ENCODE measurements at regions not wholly inside any gene's neighbourhood (a gene's known extent, or its start where the extent isn't known, plus 50 kb on each side); places are given as distances from the start of the nearest gene placed in this dataset.

GRCh38 chr13:110773480-110773879 lies 60.0 kb downstream of the ING1 start:
- TF ChIP-seq, protein P1, sequence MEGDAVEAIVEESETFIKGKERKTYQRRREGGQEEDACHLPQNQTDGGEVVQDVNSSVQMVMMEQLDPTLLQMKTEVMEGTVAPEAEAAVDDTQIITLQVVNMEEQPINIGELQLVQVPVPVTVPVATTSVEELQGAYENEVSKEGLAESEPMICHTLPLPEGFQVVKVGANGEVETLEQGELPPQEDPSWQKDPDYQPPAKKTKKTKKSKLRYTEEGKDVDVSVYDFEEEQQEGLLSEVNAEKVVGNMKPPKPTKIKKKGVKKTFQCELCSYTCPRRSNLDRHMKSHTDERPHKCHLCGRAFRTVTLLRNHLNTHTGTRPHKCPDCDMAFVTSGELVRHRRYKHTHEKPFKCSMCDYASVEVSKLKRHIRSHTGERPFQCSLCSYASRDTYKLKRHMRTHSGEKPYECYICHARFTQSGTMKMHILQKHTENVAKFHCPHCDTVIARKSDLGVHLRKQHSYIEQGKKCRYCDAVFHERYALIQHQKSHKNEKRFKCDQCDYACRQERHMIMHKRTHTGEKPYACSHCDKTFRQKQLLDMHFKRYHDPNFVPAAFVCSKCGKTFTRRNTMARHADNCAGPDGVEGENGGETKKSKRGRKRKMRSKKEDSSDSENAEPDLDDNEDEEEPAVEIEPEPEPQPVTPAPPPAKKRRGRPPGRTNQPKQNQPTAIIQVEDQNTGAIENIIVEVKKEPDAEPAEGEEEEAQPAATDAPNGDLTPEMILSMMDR (IDR thresholded peaks at IDR 0.05; ENCODE audit: control extremely low read depth, extremely low read depth, low read depth, missing control alignments), result no peak
- POLR2A ChIA-PET, result no interaction called here
- CTCF ChIA-PET, result no interaction called here
- DNase-seq (ENCODE audit: extremely low spot score), result no peak

DNA sequence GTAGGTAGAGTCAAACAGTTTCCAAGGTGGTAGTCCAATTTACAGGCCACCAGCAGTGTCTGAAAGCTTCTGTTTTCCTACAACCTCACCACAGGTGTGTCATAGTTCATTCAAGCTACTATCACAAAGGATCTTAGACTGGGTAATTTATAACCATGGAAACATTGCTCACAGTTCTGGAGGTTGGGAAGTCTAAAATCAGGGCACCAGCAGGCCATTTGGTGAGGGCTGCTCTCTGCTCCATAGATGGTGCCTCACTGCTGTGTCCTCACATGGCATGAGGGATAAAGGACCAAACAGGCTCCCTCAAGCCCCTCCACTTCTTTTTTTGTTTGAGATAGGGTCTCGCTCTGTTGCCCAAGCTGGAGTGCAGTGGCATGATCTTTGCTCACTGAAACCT lies 60.6 kb downstream of the ING1 start:
- DNase-seq (ENCODE audit: extremely low spot score), result no peak
- CTCF ChIA-PET, result interaction anchor here (1.0 kb wide), 1 partner anchor 42 kb away, joined by 4 read pairs; no protein-coding TSS in a partner anchor
- TF ChIP-seq, protein P1 (IDR thresholded peaks at IDR 0.05; ENCODE audit: control extremely low read depth, extremely low read depth, low read depth, missing control alignments), result no peak
- POLR2A ChIA-PET, result no interaction called here

DNA sequence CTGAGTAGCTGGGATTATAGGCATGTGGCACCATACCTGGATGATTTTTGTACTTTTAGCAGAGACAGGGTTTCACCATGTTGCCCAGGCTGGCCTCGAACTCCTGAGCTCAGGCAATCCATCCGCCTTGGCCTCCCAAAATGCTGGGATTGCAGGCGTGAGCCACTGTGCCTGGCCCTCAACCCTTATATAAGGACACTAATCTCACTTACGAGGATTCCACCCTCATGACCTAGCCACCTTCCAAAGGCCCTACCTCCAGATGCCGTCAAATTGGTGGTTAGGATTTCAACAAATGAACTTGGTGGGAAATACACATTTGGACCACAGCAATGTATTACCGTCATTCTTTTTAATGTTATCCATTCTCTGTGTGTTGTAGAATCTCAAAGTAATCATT lies 61.0 kb downstream of the ING1 start:
- TF ChIP-seq, protein P1 (IDR thresholded peaks at IDR 0.05; ENCODE audit: control extremely low read depth, extremely low read depth, low read depth, missing control alignments), result no peak
- DNase-seq (ENCODE audit: extremely low spot score), result no peak
- ChIA-PET POLR2A (no interaction called here), CTCF (interaction anchor here (1.0 kb wide), 1 partner anchor 41 kb away, joined by 4 read pairs; no protein-coding TSS in a partner anchor)

- TF ChIP-seq, protein P1 (IDR thresholded peaks at IDR 0.05; ENCODE audit: control extremely low read depth, extremely low read depth, low read depth, missing control alignments), result no peak
- CTCF ChIA-PET, result no interaction called here
- no peak for DNase-seq (ENCODE audit: extremely low spot score)
- POLR2A ChIA-PET, result no interaction called here
Observed at GRCh38 chr13:110775576-110775975, 62.1 kb downstream of the ING1 start.

- TF ChIP-seq, protein P1 (IDR thresholded peaks at IDR 0.05; ENCODE audit: control extremely low read depth, extremely low read depth, low read depth, missing control alignments), result no peak
- ChIA-PET POLR2A (no interaction called here), CTCF (no interaction called here)
- no peak for DNase-seq (ENCODE audit: extremely low spot score)
Observed at GRCh38 chr13:110777251-110777820, 63.8 kb downstream of the ING1 start.

DNA sequence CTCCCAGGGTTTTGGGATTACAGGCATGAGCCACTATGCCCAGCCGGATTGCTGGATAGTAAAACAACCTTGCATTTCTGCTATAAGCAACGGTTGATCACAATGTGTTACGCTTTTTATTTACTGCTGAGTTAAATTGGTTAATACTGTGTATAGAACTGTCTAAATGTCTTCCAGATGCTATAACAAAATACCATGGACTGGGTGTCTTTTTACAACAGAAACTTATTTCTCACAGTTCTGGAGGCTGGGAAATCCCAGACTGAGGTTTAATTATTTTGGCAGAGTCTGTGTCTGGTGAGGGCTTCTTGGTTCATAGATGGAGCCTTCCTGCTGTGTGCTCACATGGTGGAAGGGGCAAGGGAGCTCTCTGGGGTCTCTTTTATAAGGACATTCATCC lies 65.5 kb downstream of the ING1 start:
- CTCF ChIA-PET, result interaction anchor here (1.8 kb wide), 1 partner anchor 11 kb away, joined by 5 read pairs; no protein-coding TSS in a partner anchor
- POLR2A ChIA-PET, result no interaction called here
- no peak for DNase-seq (ENCODE audit: extremely low spot score)
- TF ChIP-seq, protein P1 (IDR thresholded peaks at IDR 0.05; ENCODE audit: control extremely low read depth, extremely low read depth, low read depth, missing control alignments), result no peak
